Left lung (tissue), 4 donors: ENCODE measurements at regions not wholly inside any gene's neighbourhood (a gene's known extent, or its start where the extent isn't known, plus 50 kb on each side); places are given as distances from the start of the nearest gene placed in this dataset.

Experiments used
- ATAC-seq: fragments of 200-7000 bp; cut with Tn5 transposase; one replicate; pipeline ENCODE4 v1.9.1; 2020; ENCODE audit warnings: moderate library complexity
- DNase-seq, 4 donors: peaks; one replicate each; pipeline ENCODE4 v3.0.0-alpha.2; 2013 to 2020
- H3K27ac ChIP-seq, 2 donors: fragments of 200-600 bp; sonication (generic) in 1 of 2; one replicate each; pipeline versions ENCODE4 v1.5.0 to v1.8.0; 2020 to 2021
- H3K27me3 ChIP-seq, 2 donors: fragments of 200-600 bp; sonication (generic) in 1 of 2; one replicate each; pipeline versions ENCODE4 v1.5.0 to v1.8.0; 2020 to 2021
- H3K36me3 ChIP-seq, 2 donors: fragments of 200-600 bp; sonication (generic) in 1 of 2; one replicate each; pipeline versions ENCODE4 v1.5.0 to v1.8.0; 2020 to 2021
- H3K4me1 ChIP-seq, 2 donors: fragments of 200-600 bp; one replicate each; pipeline ENCODE4 v1.8.0; 2021
- H3K4me3 ChIP-seq, 2 donors: fragments of 200-600 bp; sonication (generic) in 1 of 2; one replicate each; pipeline versions ENCODE4 v1.5.0 to v1.8.0; 2020 to 2021; ENCODE audit warnings: mild to moderate bottlenecking in 1 of 2
- H3K9me3 ChIP-seq, 2 donors: fragments of 200-600 bp; sonication (generic) in 1 of 2; one replicate each; pipeline versions ENCODE4 v1.5.0 to v1.8.0; 2020 to 2021
- intact Hi-C, 2 donors: fragments of 100-400 bp; cut with DNase I; formaldehyde crosslinking; loops; one replicate each; pipeline versions ENCODE4 v1.11.2 to v1.14.2; 2022
- TF ChIP-seq, protein P1 (sequence below), 2 donors: fragments of 200-600 bp; sonication (generic) in 1 of 2; IDR thresholded peaks; one replicate each; pipeline versions ENCODE4 v1.5.0 to v1.8.0; 2021; ENCODE audit warnings: antibody characterized with exemption in 2 of 2
- donor health status: DM: no; HTN: yes; CAD: no.
- donor health status: DM: no; HTN: no; CAD: no.

- intact Hi-C loops = loop anchor here in 1 of 2 donors (5.0 kb wide), 1 partner anchor 440 kb away; no protein-coding TSS in a partner anchor
Observed at GRCh38 chrX:17247144-17247543, 127.9 kb upstream of the NHS start.

DNA sequence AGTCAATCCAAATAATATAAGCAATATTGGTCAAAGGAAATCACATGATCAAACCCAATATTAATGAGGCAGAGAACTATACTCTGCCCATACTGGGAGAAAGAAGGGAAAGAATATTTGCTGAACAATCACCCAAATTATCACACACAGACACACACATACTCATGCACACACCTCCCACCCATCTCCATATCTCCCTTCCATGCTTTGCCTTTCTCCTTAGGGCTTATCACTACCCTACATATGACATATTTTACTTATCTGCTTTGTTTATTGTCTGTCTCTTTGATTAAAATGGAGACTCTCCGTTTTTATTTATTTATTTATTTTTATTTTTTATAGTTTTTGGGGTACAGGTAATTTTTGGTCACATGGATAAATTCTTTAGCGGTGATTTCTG lies 112.9 kb upstream of the NHS start:
- TF ChIP-seq, protein P1, sequence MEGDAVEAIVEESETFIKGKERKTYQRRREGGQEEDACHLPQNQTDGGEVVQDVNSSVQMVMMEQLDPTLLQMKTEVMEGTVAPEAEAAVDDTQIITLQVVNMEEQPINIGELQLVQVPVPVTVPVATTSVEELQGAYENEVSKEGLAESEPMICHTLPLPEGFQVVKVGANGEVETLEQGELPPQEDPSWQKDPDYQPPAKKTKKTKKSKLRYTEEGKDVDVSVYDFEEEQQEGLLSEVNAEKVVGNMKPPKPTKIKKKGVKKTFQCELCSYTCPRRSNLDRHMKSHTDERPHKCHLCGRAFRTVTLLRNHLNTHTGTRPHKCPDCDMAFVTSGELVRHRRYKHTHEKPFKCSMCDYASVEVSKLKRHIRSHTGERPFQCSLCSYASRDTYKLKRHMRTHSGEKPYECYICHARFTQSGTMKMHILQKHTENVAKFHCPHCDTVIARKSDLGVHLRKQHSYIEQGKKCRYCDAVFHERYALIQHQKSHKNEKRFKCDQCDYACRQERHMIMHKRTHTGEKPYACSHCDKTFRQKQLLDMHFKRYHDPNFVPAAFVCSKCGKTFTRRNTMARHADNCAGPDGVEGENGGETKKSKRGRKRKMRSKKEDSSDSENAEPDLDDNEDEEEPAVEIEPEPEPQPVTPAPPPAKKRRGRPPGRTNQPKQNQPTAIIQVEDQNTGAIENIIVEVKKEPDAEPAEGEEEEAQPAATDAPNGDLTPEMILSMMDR (IDR thresholded peaks at IDR 0.05) = no peak
- Histone ChIP-seq H3K4me1 (no peaks in the 10 kb centered on the region), H3K9me3 (no peaks in the 10 kb centered on the region), H3K36me3 (no peaks in the 10 kb centered on the region), H3K27me3 (no peaks in the 10 kb centered on the region), H3K27ac (no peak overlapping the region), H3K4me3 (no peak overlapping the region)
- DNase-seq (no peak), ATAC-seq (no peak)
- intact Hi-C loops = no loop called here

More at GRCh38 chrX:17247144-17247543, 127.9 kb upstream of the NHS start:
- DNase-seq (no peak), ATAC-seq (no peak)
- Histone ChIP-seq H3K36me3 (no peaks in the 10 kb centered on the region), H3K27ac (no peak overlapping the region), H3K4me3 (no peak overlapping the region), H3K9me3 (no peaks in the 10 kb centered on the region), H3K4me1 (no peaks in the 10 kb centered on the region), H3K27me3 (no peaks in the 10 kb centered on the region)
- TF ChIP-seq, protein P1 (IDR thresholded peaks at IDR 0.05) = no peak

GRCh38 chrX:17266136-17266535 lies 108.9 kb upstream of the NHS start:
- intact Hi-C loops = no loop called here
- Histone ChIP-seq H3K9me3 (no peaks in the 10 kb centered on the region), H3K4me1 (no peaks in the 10 kb centered on the region), H3K27ac (no peak overlapping the region), H3K4me3 (no peak overlapping the region), H3K27me3 (no peaks in the 10 kb centered on the region), H3K36me3 (no peaks in the 10 kb centered on the region)
- DNase-seq (peak in 2 of 4 donors; percentile 32 to 36), ATAC-seq (no peak)
- TF ChIP-seq, protein P1 (IDR thresholded peaks at IDR 0.05) = no peak

- Histone ChIP-seq H3K4me1 (no peaks in the 10 kb centered on the region), H3K27ac (no peak overlapping the region), H3K4me3 (no peak overlapping the region), H3K36me3 (no peaks in the 10 kb centered on the region), H3K27me3 (no peaks in the 10 kb centered on the region), H3K9me3 (no peaks in the 10 kb centered on the region)
- no peak for DNase-seq
- ATAC-seq = no peak
- intact Hi-C loops = no loop called here
- TF ChIP-seq, protein P1 (IDR thresholded peaks at IDR 0.05) = no peak
Observed at GRCh38 chrX:17278961-17279360, 96.0 kb upstream of the NHS start.

GRCh38 chrX:17285983-17286382 lies 89.0 kb upstream of the NHS start:
- Histone ChIP-seq H3K4me3 (no peak overlapping the region), H3K27ac (no peak overlapping the region), H3K9me3 (no peaks in the 10 kb centered on the region), H3K36me3 (no peaks in the 10 kb centered on the region), H3K27me3 (no peaks in the 10 kb centered on the region), H3K4me1 (no peaks in the 10 kb centered on the region)
- ATAC-seq (no peak), DNase-seq (no peak)
- TF ChIP-seq, protein P1 (IDR thresholded peaks at IDR 0.05) = no peak
- intact Hi-C loops = no loop called here
